ENCODE measurements at regions not wholly inside any gene's neighbourhood (a gene's known extent, or its start where the extent isn't known, plus 50 kb on each side); places are given as distances from the start of the nearest gene placed in this dataset.

GRCh38 chr18:34951625-34952379 is 89.4 kb upstream of the MAPRE2 start:
- TF ChIP-seq POLR2A (IDR thresholded peaks at IDR 0.05; ENCODE audit: extremely low read depth, insufficient read length): no peak
- no peak for TF ChIP-seq CTCF (IDR thresholded peaks at IDR 0.05; ENCODE audit: low read depth, low read length)

Data from NB4 (cell line).